Left ventricle myocardium inferior (tissue), 1 donor: ENCODE measurements at regions not wholly inside any gene's neighbourhood (a gene's known extent, or its start where the extent isn't known, plus 50 kb on each side); places are given as distances from the start of the nearest gene placed in this dataset.

Source experiments
- DNase-seq: peaks from one replicate; pipeline ENCODE4 v3.0.0-alpha.2; 2020
- H3K27ac ChIP-seq: fragments of 200-600 bp; replicated peaks from 2 replicates; pipeline ENCODE4 v1.8.0; 2021
- H3K27me3 ChIP-seq: fragments of 200-600 bp; 2 replicates; pipeline ENCODE4 v1.8.0; 2021; ENCODE audit warnings: low read depth
- H3K36me3 ChIP-seq: fragments of 200-600 bp; 2 replicates; pipeline ENCODE4 v1.8.0; 2021
- H3K4me1 ChIP-seq: fragments of 200-600 bp; 2 replicates; pipeline ENCODE4 v1.8.0; 2021
- H3K4me3 ChIP-seq: fragments of 200-600 bp; 2 replicates; pipeline ENCODE4 v1.8.0; 2021; ENCODE audit warnings: mild to moderate bottlenecking, moderate library complexity
- H3K9me3 ChIP-seq: fragments of 200-600 bp; replicated peaks from 2 replicates; pipeline ENCODE4 v1.8.0; 2021
- CTCF ChIP-seq: fragments of 200-600 bp; IDR thresholded peaks from 2 replicates; pipeline ENCODE4 v1.8.0; 2021; ENCODE audit warnings: antibody characterized with exemption, mild to moderate bottlenecking, borderline replicate concordance
- intact Hi-C: fragments of 100-400 bp; cut with micrococcal nuclease; formaldehyde crosslinking; loops from one replicate; pipeline ENCODE4 v1.11.0; 2022
- donor health status: DM: no; HTN: yes; CAD: no; lungs with severe emphysema.

GRCh38 chr16:64507240-64508024 is 614.4 kb downstream of the CDH11 start:
- H3K27ac ChIP-seq = no peak overlapping the region
- H3K27me3 ChIP-seq = no peaks in the 10 kb centered on the region
- H3K36me3 ChIP-seq = no peaks in the 10 kb centered on the region
- DNase-seq = no peak
- no peak for TF ChIP-seq CTCF
- peaks cover 6% of the 10 kb centered on the region for H3K4me1 ChIP-seq
- intact Hi-C loops = no loop called here
- H3K4me3 ChIP-seq = no peak overlapping the region
- peaks cover 20% of the 10 kb centered on the region for H3K9me3 ChIP-seq

GRCh38 chr16:64499211-64499610 is 622.7 kb downstream of the CDH11 start:
- TF ChIP-seq CTCF = no peak
- Histone ChIP-seq H3K36me3 (no peaks in the 10 kb centered on the region), H3K27ac (no peak overlapping the region), H3K4me1 (no peaks in the 10 kb centered on the region), H3K9me3 (no peaks in the 10 kb centered on the region), H3K27me3 (no peaks in the 10 kb centered on the region), H3K4me3 (no peak overlapping the region)
- DNase-seq = no peak
- intact Hi-C loops = no loop called here

DNA sequence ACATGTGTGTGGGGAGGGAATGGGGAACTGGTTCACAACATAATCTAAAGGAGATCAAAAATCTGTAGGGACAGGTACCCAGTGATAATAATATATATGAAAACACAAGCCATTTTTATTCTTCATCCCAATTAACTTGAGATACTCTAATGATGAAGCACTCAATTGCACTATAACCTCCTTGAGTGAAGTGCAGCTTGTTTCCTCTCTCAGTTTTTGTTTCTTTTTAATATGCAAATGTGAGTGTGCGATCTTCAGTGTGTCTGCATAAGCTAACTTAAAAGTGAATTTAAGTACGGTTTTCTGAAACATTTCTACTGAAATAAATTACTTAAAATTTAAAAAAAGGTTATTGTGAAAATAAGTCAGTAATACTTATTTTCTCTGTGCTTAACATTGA is 623.5 kb downstream of the CDH11 start:
- no peak for TF ChIP-seq CTCF
- intact Hi-C loops = no loop called here
- H3K4me3 ChIP-seq = no peak overlapping the region
- no peaks in the 10 kb centered on the region for H3K36me3 ChIP-seq
- no peaks in the 10 kb centered on the region for H3K27me3 ChIP-seq
- no peaks in the 10 kb centered on the region for H3K9me3 ChIP-seq
- H3K4me1 ChIP-seq = no peaks in the 10 kb centered on the region
- no peak for DNase-seq
- H3K27ac ChIP-seq = no peak overlapping the region

GRCh38 chr16:64493709-64494108 is 628.2 kb downstream of the CDH11 start:
- intact Hi-C loops = no loop called here
- TF ChIP-seq CTCF = no peak
- no peaks in the 10 kb centered on the region for H3K4me1 ChIP-seq
- H3K27me3 ChIP-seq = no peaks in the 10 kb centered on the region
- DNase-seq = no peak
- no peaks in the 10 kb centered on the region for H3K9me3 ChIP-seq
- H3K36me3 ChIP-seq = no peaks in the 10 kb centered on the region
- no peak overlapping the region for H3K4me3 ChIP-seq
- no peak overlapping the region for H3K27ac ChIP-seq

GRCh38 chr16:64489449-64489848 is 632.4 kb downstream of the CDH11 start:
- no peaks in the 10 kb centered on the region for H3K9me3 ChIP-seq
- no peak for DNase-seq
- intact Hi-C loops = no loop called here
- H3K27me3 ChIP-seq = no peaks in the 10 kb centered on the region
- no peak for TF ChIP-seq CTCF
- no peak overlapping the region for H3K27ac ChIP-seq
- no peak overlapping the region for H3K4me3 ChIP-seq
- H3K36me3 ChIP-seq = no peaks in the 10 kb centered on the region
- no peaks in the 10 kb centered on the region for H3K4me1 ChIP-seq
